Calu3 (cell line): ENCODE measurements at regions not wholly inside any gene's neighbourhood (a gene's known extent, or its start where the extent isn't known, plus 50 kb on each side); places are given as distances from the start of the nearest gene placed in this dataset.

ENCODE experiments used
- BruUV-seq: library from RNA; stranded (reverse); fragments of 400-500 nt; replicated peaks from 2 replicates; lab custom pipeline; 2021; lab: Mats Ljungman, UMichigan
- CTCF ChIA-PET: fragments of 300-600 bp; sonication (Branson Sonifier 250); formaldehyde crosslinking; loops from one replicate; lab custom pipeline; 2022; ENCODE audit warnings: antibody characterized with exemption; lab: Charles Lee
- DNase-seq: peaks from one replicate; pipeline ENCODE4 v3.0.0; 2022
- H3K27ac Mint-ChIP-seq: one replicate; pipeline ENCODE4 v1.8.0; 2022; ENCODE audit warnings: mixed read lengths; ENCODE audit not compliant: unreplicated experiment
- H3K27me3 Mint-ChIP-seq: one replicate; pipeline ENCODE4 v1.8.0; 2022; ENCODE audit warnings: mixed read lengths; ENCODE audit not compliant: unreplicated experiment
- H3K36me3 Mint-ChIP-seq: one replicate; pipeline ENCODE4 v1.8.0; 2022; ENCODE audit warnings: mild to moderate bottlenecking, moderate library complexity, mixed read lengths; ENCODE audit not compliant: insufficient read depth, unreplicated experiment
- H3K4me1 Mint-ChIP-seq: one replicate; pipeline ENCODE4 v1.8.0; 2022; ENCODE audit warnings: mild to moderate bottlenecking, low read depth, mixed read lengths; ENCODE audit not compliant: unreplicated experiment
- H3K4me3 Mint-ChIP-seq: one replicate; pipeline ENCODE4 v1.8.0; 2022; ENCODE audit warnings: mild to moderate bottlenecking, low read depth, moderate library complexity, mixed read lengths; ENCODE audit not compliant: unreplicated experiment
- H3K9me3 Mint-ChIP-seq: one replicate; pipeline ENCODE4 v1.8.0; 2022; ENCODE audit warnings: low read depth, mixed read lengths; ENCODE audit not compliant: unreplicated experiment
- intact Hi-C: fragments of 100-400 bp; cut with micrococcal nuclease; formaldehyde crosslinking; loops from one replicate; pipeline ENCODE4 v1.10.0; 2022; ENCODE audit not compliant: unreplicated experiment
- TF ChIP-seq, protein P1 (sequence below): fragments of 200-600 bp; IDR thresholded peaks from one replicate; pipeline ENCODE4 v1.8.0; 2022; ENCODE audit warnings: antibody characterized with exemption; ENCODE audit not compliant: unreplicated experiment

GRCh38 chr11:91308069-91308468, 916.5 kb upstream of the FAT3 start:
- H3K36me3 Mint-ChIP-seq: no peaks in the 10 kb centered on the region
- no TSS peak for BruUV-seq
- no peak for DNase-seq
- H3K4me3 Mint-ChIP-seq: no peak overlapping the region
- CTCF ChIA-PET: no interaction called here
- TF ChIP-seq, protein P1, sequence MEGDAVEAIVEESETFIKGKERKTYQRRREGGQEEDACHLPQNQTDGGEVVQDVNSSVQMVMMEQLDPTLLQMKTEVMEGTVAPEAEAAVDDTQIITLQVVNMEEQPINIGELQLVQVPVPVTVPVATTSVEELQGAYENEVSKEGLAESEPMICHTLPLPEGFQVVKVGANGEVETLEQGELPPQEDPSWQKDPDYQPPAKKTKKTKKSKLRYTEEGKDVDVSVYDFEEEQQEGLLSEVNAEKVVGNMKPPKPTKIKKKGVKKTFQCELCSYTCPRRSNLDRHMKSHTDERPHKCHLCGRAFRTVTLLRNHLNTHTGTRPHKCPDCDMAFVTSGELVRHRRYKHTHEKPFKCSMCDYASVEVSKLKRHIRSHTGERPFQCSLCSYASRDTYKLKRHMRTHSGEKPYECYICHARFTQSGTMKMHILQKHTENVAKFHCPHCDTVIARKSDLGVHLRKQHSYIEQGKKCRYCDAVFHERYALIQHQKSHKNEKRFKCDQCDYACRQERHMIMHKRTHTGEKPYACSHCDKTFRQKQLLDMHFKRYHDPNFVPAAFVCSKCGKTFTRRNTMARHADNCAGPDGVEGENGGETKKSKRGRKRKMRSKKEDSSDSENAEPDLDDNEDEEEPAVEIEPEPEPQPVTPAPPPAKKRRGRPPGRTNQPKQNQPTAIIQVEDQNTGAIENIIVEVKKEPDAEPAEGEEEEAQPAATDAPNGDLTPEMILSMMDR: no peak
- H3K27me3 Mint-ChIP-seq: no peaks in the 10 kb centered on the region
- intact Hi-C loops: no loop called here
- no peaks in the 10 kb centered on the region for H3K9me3 Mint-ChIP-seq
- H3K27ac Mint-ChIP-seq: no peak overlapping the region
- no peaks in the 10 kb centered on the region for H3K4me1 Mint-ChIP-seq

DNA sequence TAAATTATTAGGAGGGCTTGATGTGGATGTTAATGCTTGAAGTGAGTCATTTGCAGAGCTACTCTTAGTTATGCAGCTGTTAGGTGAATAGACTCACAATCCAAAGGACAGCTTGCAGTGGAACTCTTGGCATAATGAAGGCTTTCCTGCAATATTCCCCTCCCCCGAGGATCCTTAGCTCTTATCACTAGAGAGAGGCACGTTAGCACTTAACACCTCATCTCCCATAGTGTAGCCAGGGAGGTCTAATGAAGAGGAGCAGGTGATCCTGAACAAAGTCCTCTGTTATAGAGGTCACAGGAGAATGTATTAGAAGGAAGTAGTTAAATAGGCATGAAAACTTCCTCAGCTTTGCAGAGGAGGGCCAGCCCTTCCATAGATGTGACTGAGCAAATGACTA, 919.2 kb upstream of the FAT3 start:
- TF ChIP-seq, protein P1: no peak

DNA sequence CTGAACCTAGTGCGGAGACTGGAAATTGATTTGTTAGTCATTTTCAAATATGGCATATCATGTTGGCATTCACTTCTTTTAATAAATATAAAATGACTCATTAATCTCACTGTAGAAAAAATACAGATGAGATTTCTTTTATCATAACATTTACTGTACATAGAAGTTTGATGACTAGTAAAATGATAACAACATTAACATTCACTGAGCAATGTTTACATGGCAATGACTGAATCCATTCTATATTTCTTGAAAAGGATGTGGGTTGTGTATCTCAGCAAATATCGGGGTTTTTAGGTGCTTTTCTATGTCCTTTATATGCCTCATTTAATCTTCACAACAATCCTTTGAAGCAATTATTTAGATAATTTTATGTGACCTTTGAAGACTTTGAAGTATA, 920.9 kb upstream of the FAT3 start:
- TF ChIP-seq, protein P1: no peak
- no peaks in the 10 kb centered on the region for H3K36me3 Mint-ChIP-seq
- no peak overlapping the region for H3K4me3 Mint-ChIP-seq
- H3K27me3 Mint-ChIP-seq: no peaks in the 10 kb centered on the region
- H3K9me3 Mint-ChIP-seq: no peaks in the 10 kb centered on the region
- peaks cover 9% of the 10 kb centered on the region for H3K4me1 Mint-ChIP-seq
- no TSS peak for BruUV-seq
- intact Hi-C loops: no loop called here
- H3K27ac Mint-ChIP-seq: no peak overlapping the region
- DNase-seq: no peak
- CTCF ChIA-PET: interaction anchor here (0.6 kb wide), 1 partner anchor 14 kb away, joined by 7 read pairs; no protein-coding TSS in a partner anchor

More for the DNA sequence above, 919.2 kb upstream of the FAT3 start:
- Mint-ChIP-seq H3K4me1 (peaks cover 5% of the 10 kb centered on the region), H3K36me3 (no peaks in the 10 kb centered on the region), H3K9me3 (no peaks in the 10 kb centered on the region), H3K4me3 (no peak overlapping the region), H3K27me3 (no peaks in the 10 kb centered on the region), H3K27ac (no peak overlapping the region)
- DNase-seq: no peak
- intact Hi-C loops: no loop called here
- CTCF ChIA-PET: no interaction called here
- no TSS peak for BruUV-seq

- CTCF ChIA-PET: no interaction called here
- Mint-ChIP-seq H3K4me1 (peaks cover 9% of the 10 kb centered on the region), H3K27me3 (no peaks in the 10 kb centered on the region), H3K4me3 (no peak overlapping the region), H3K9me3 (no peaks in the 10 kb centered on the region), H3K36me3 (no peaks in the 10 kb centered on the region), H3K27ac (no peak overlapping the region)
- BruUV-seq: no TSS peak
- intact Hi-C loops: no loop called here
- DNase-seq: peak; percentile 1
- TF ChIP-seq, protein P1: no peak
These were observed 924.6 kb upstream of the FAT3 start for GRCh38 chr11:91299980-91300379.
